GM13977 (cell line): ENCODE measurements at regions not wholly inside any gene's neighbourhood (a gene's known extent, or its start where the extent isn't known, plus 50 kb on each side); places are given as distances from the start of the nearest gene placed in this dataset.

Source experiments
- DNase-seq: peaks from one replicate; pipeline ENCODE4 v3.0.0; 2012; ENCODE audit warnings: low spot score
- in situ Hi-C: fragments of 300-500 bp; cut with MboI; formaldehyde crosslinking; loops from one replicate; pipeline ENCODE4 v1.12.0; 2022; ENCODE audit warnings: low sequenced_read_pairs, low pct_unique_long_range_greater_than_20kb, mixed read lengths, inconsistent platforms; ENCODE audit not compliant: unreplicated experiment
- TF ChIP-seq, protein P1 (sequence below): IDR thresholded peaks from 2 replicates; pipeline ENCODE4 v1.5.1; 2012; ENCODE audit warnings: mild to moderate bottlenecking, control low read depth; ENCODE audit not compliant: insufficient read depth; ENCODE audit errors: extremely low read depth, missing control alignments

- in situ Hi-C loops, result no loop called here
- TF ChIP-seq, protein P1, sequence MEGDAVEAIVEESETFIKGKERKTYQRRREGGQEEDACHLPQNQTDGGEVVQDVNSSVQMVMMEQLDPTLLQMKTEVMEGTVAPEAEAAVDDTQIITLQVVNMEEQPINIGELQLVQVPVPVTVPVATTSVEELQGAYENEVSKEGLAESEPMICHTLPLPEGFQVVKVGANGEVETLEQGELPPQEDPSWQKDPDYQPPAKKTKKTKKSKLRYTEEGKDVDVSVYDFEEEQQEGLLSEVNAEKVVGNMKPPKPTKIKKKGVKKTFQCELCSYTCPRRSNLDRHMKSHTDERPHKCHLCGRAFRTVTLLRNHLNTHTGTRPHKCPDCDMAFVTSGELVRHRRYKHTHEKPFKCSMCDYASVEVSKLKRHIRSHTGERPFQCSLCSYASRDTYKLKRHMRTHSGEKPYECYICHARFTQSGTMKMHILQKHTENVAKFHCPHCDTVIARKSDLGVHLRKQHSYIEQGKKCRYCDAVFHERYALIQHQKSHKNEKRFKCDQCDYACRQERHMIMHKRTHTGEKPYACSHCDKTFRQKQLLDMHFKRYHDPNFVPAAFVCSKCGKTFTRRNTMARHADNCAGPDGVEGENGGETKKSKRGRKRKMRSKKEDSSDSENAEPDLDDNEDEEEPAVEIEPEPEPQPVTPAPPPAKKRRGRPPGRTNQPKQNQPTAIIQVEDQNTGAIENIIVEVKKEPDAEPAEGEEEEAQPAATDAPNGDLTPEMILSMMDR, result no peak
Measured at GRCh38 chr1:232524056-232524455, 105.9 kb downstream of the SIPA1L2 start.

DNA sequence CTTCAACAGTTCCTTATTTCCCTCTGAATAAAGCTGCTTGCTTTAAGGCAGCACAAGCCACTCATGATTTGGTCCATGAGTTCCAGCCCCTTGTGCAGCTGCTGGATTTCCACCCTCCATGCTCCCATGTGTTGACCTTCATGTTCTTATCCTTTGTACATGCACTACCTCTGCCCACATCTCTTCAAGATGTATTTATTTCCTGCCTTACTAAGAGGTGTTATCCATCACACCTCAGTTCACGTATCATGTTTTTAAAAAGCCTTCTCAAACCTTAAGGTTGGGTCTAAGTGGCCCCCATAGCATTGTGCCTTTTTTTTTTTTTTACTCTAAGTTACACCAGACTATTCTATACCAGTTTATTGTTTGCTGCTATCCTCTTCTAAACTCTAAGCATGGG is 107.7 kb downstream of the SIPA1L2 start:
- no peak for DNase-seq
- in situ Hi-C loops, result no loop called here
- TF ChIP-seq, protein P1, result no peak

More at GRCh38 chr1:232524056-232524455, 105.9 kb downstream of the SIPA1L2 start:
- DNase-seq, result no peak

DNA sequence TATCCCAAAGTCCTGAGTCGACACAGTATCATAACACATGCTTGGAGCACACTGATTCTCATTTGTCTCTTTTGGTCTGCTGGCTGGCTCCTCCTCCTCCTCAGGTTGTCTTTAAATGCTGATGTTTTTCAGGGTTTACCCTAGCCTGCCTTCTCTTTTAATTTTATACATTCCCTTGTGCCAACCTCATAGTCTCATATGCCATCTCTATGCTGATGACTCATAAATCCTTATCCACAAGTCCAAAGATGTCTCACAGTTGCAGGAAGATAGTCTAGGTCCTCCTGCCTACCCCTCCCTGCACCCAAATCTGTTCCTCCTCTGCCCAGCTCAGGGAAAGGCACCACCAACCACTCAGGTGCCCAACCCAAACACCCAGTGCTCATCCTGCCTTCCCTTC is 108.3 kb downstream of the SIPA1L2 start:
- in situ Hi-C loops, result no loop called here
- no peak for DNase-seq
- TF ChIP-seq, protein P1, result no peak

GRCh38 chr1:232519186-232519585 is 110.7 kb downstream of the SIPA1L2 start:
- in situ Hi-C loops, result no loop called here
- DNase-seq, result no peak
- TF ChIP-seq, protein P1, result no peak

DNA sequence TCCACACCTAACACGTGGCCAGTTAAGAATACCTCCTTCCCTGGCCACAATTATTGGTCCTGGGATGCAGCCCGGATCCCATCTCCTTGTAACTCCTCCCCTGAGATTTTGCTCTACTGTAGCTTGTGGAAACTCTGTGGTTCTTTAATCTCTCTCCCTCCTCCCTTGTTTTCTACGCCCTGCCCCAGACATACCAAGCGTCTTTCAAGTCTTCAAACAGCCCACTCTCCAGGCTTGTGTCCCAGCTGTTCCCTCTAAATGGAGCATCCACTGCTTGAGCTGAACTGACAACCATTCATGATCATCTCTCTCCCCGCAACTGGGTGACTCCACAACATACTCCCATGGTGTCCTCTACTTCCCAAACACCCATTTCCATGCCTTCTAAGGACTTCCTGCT is 111.6 kb downstream of the SIPA1L2 start:
- in situ Hi-C loops, result no loop called here
- TF ChIP-seq, protein P1, result no peak
- DNase-seq, result no peak

- in situ Hi-C loops, result no loop called here
- TF ChIP-seq, protein P1, result no peak
- no peak for DNase-seq
Measured at GRCh38 chr1:232517204-232517603, 112.7 kb downstream of the SIPA1L2 start.

DNA sequence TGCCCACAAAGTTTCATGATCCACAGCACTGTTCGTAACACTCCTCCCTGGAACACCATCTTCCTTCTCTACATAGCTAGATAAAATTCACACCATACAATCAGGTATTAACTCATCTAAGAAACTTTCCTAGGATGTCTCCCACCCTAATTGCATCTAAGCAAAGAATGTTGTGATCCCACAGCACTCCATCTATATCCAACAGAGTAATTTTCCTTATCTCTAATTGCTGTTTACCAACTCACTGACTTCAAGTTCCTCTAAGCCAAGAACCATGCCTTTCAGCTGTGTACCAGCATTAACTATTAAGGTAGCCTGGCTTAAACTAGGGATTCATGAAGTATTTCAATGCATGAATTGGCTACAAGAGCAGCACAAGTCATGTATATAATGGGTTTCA is 114.2 kb downstream of the SIPA1L2 start:
- DNase-seq, result no peak
- TF ChIP-seq, protein P1, result no peak
- in situ Hi-C loops, result no loop called here
